SK-N-SH treated with all-trans-retinoic acid at 6 μM for 48 hours (cell line): ENCODE measurements at regions not wholly inside any gene's neighbourhood (a gene's known extent, or its start where the extent isn't known, plus 50 kb on each side); places are given as distances from the start of the nearest gene placed in this dataset.

Experiments
- ATAC-seq: fragments of 200-7000 bp; cut with Tn5 transposase; 3 replicates; pipeline ENCODE4 v1.9.1; 2020; ENCODE audit warnings: mild to moderate bottlenecking, moderate library complexity
- ARNTL ChIP-seq: fragments of 450-650 bp; formaldehyde crosslinking; IDR thresholded peaks from 2 replicates; pipeline ENCODE4 v1.5.0; 2020; ENCODE audit warnings: low read depth, mild to moderate bottlenecking, moderate library complexity, borderline replicate concordance
- BACH2 ChIP-seq: fragments of 250-450 bp; sonication (Bioruptor Pico); IDR thresholded peaks from 2 replicates; pipeline ENCODE4 v1.9.0; 2021; ENCODE audit warnings: mild to moderate bottlenecking, borderline replicate concordance
- CSDC2 ChIP-seq: fragments of 250-450 bp; sonication (Bioruptor Pico); IDR thresholded peaks from 2 replicates; pipeline ENCODE4 v1.5.0; 2020; ENCODE audit warnings: mild to moderate bottlenecking, moderate library complexity
- CSRNP3 ChIP-seq: fragments of 250-450 bp; sonication (Bioruptor Pico); IDR thresholded peaks from 2 replicates; pipeline ENCODE4 v1.5.1; 2021; ENCODE audit warnings: mild to moderate bottlenecking, moderate library complexity
- ESRRG ChIP-seq: fragments of 250-450 bp; sonication (Bioruptor Pico); IDR thresholded peaks from 2 replicates; pipeline ENCODE4 v1.6.1; 2021; ENCODE audit warnings: mild to moderate bottlenecking
- GLIS3 ChIP-seq: fragments of 250-450 bp; sonication (Bioruptor Pico); IDR thresholded peaks from 2 replicates; pipeline ENCODE4 v1.5.0; 2020; ENCODE audit warnings: mild to moderate bottlenecking, moderate library complexity
- ISL1 ChIP-seq: fragments of 250-450 bp; sonication (Bioruptor Pico); IDR thresholded peaks from 2 replicates; pipeline ENCODE4 v2.1.2; 2022; ENCODE audit warnings: mild to moderate bottlenecking, moderate library complexity
- OSR1 ChIP-seq: fragments of 250-450 bp; sonication (Bioruptor Pico); IDR thresholded peaks from 2 replicates; pipeline ENCODE4 v1.8.0; 2022; ENCODE audit warnings: moderate library complexity, mild to moderate bottlenecking, inconsistent platforms
- PATZ1 ChIP-seq: fragments of 250-450 bp; sonication (Bioruptor Pico); IDR thresholded peaks from 2 replicates; pipeline ENCODE4 v1.8.0; 2020; ENCODE audit warnings: mild to moderate bottlenecking, moderate library complexity, borderline replicate concordance
- POU6F1 ChIP-seq: fragments of 250-450 bp; sonication (Bioruptor Pico); IDR thresholded peaks from 2 replicates; pipeline ENCODE4 v1.8.0; 2021; ENCODE audit warnings: low read depth, mild to moderate bottlenecking, moderate library complexity, borderline replicate concordance
- PPARA ChIP-seq: fragments of 250-450 bp; sonication (Bioruptor Pico); IDR thresholded peaks from 2 replicates; pipeline ENCODE4 v1.5.0; 2020; ENCODE audit warnings: mild to moderate bottlenecking, borderline replicate concordance
- RARB ChIP-seq: fragments of 250-450 bp; sonication (Bioruptor Pico); IDR thresholded peaks from 2 replicates; pipeline ENCODE4 v1.8.0; 2021; ENCODE audit warnings: mild to moderate bottlenecking, moderate library complexity
- SNAI2 ChIP-seq: fragments of 250-450 bp; sonication (Bioruptor Pico); IDR thresholded peaks from 2 replicates; pipeline ENCODE4 v1.5.0; 2020; ENCODE audit warnings: mild to moderate bottlenecking, moderate library complexity
- TCF4 ChIP-seq: fragments of 250-450 bp; sonication (Bioruptor Pico); IDR thresholded peaks from 2 replicates; pipeline ENCODE4 v1.8.0; 2021; ENCODE audit warnings: mild to moderate bottlenecking, moderate library complexity, borderline replicate concordance
- TOX ChIP-seq: fragments of 250-450 bp; sonication (Bioruptor Pico); IDR thresholded peaks from 2 replicates; pipeline ENCODE4 v1.8.0; 2021; ENCODE audit warnings: mild to moderate bottlenecking, moderate library complexity, borderline replicate concordance
- TSHZ2 ChIP-seq: fragments of 250-450 bp; sonication (Bioruptor Pico); IDR thresholded peaks from 2 replicates; pipeline ENCODE4 v1.5.0; 2020; ENCODE audit warnings: mild to moderate bottlenecking, moderate library complexity
- ZC3H10 ChIP-seq: fragments of 250-450 bp; sonication (Bioruptor Pico); IDR thresholded peaks from 2 replicates; pipeline ENCODE4 v1.5.1; 2021; ENCODE audit warnings: mild to moderate bottlenecking, moderate library complexity
- ZFP3 ChIP-seq: fragments of 250-450 bp; sonication (Bioruptor Pico); IDR thresholded peaks from 2 replicates; pipeline ENCODE4 v1.5.0; 2020; ENCODE audit warnings: mild to moderate bottlenecking, moderate library complexity
- ZFP30 ChIP-seq: fragments of 450-650 bp; formaldehyde crosslinking; IDR thresholded peaks from 2 replicates; pipeline ENCODE4 v1.5.0; 2022; ENCODE audit warnings: mild to moderate bottlenecking, moderate library complexity
- ZNF565 ChIP-seq: fragments of 450-650 bp; formaldehyde crosslinking; conservative IDR thresholded peaks from 2 replicates; pipeline ENCODE4 v1.5.0; 2020; ENCODE audit warnings: low read depth, mild to moderate bottlenecking, moderate library complexity
- ZNF70 ChIP-seq: fragments of 450-650 bp; formaldehyde crosslinking; IDR thresholded peaks from 2 replicates; pipeline ENCODE4 v1.5.0; 2020; ENCODE audit warnings: mild to moderate bottlenecking, moderate library complexity
- ZNF8 ChIP-seq: fragments of 450-650 bp; formaldehyde crosslinking; IDR thresholded peaks from 2 replicates; pipeline ENCODE4 v1.5.0; 2020; ENCODE audit warnings: mild to moderate bottlenecking, moderate library complexity

GRCh38 chr12:125288931-125289928 is 224.0 kb downstream of the AACS start:
- no peak for ATAC-seq
- TF ChIP-seq BACH2 (CRISPR knock-in tag): no peak
- no peak for TF ChIP-seq TOX (CRISPR knock-in tag)
- TF ChIP-seq PATZ1 (CRISPR knock-in tag): no peak
- no peak for TF ChIP-seq CSRNP3
- no peak for TF ChIP-seq ESRRG
- no peak for TF ChIP-seq ZNF565 (CRISPR knock-in tag)
- TF ChIP-seq ISL1 (CRISPR knock-in tag): no peak
- TF ChIP-seq OSR1 (CRISPR knock-in tag): no peak
- TF ChIP-seq ZFP3 (CRISPR knock-in tag): no peak
- no peak for TF ChIP-seq ARNTL
- no peak for TF ChIP-seq TSHZ2 (CRISPR knock-in tag)
- TF ChIP-seq SNAI2 (CRISPR knock-in tag): no peak
- TF ChIP-seq TCF4: no peak
- no peak for TF ChIP-seq RARB
- no peak for TF ChIP-seq POU6F1 (CRISPR knock-in tag)
- TF ChIP-seq CSDC2 (CRISPR knock-in tag): no peak
- no peak for TF ChIP-seq GLIS3 (CRISPR knock-in tag)
- no peak for TF ChIP-seq ZC3H10 (CRISPR knock-in tag)
- TF ChIP-seq ZFP30 (CRISPR knock-in tag): no peak

- ATAC-seq: no peak
- TF ChIP-seq OSR1 (CRISPR knock-in tag) (no peak), RARB (no peak), POU6F1 (CRISPR knock-in tag) (no peak), ESRRG (no peak), ZNF8 (no peak), BACH2 (CRISPR knock-in tag) (no peak), CSDC2 (CRISPR knock-in tag) (no peak), ZNF70 (CRISPR knock-in tag) (no peak), ISL1 (CRISPR knock-in tag) (no peak), PPARA (CRISPR knock-in tag) (no peak), GLIS3 (CRISPR knock-in tag) (no peak), ZC3H10 (CRISPR knock-in tag) (no peak), ZNF565 (CRISPR knock-in tag) (no peak), PATZ1 (CRISPR knock-in tag) (no peak), ZFP30 (CRISPR knock-in tag) (no peak)
Measured at GRCh38 chr12:125289970-125290369, 224.7 kb downstream of the AACS start.
